ENCODE measurements at regions not wholly inside any gene's neighbourhood (a gene's known extent, or its start where the extent isn't known, plus 50 kb on each side); places are given as distances from the start of the nearest gene placed in this dataset.
A peak's percentile ranks its signal among the peaks of the same experiment; 100 is the strongest.

DNA sequence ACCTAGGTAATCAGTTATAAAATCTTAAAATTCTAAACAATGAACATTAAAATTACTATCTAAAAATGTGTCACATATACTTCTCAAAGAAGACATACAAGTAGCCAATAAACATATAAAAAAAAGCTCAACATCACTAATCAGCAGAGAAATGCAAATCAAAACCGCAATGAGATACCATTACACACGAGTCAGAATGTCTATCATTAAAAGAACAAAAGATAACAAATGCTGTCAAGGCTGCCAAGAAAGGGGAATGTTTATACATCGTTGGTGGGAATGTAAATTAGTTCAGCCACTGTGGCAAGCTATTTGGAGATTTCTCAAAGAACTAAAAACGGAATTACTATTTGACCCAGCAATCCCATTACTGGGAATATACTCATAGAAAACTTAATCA is 310.3 kb upstream of the EDNRB start:
- no peak overlapping the region for H3K27ac ChIP-seq (ENCODE audit: low read depth, low read length, poor library complexity, severe bottlenecking)
- ChIA-PET POLR2A (ENCODE audit: low non-redundant PET) (no interaction called here), CTCF (no interaction called here)
- H3K27me3 ChIP-seq (replicated peaks; ENCODE audit: insufficient read depth, low read depth, low read length, poor library complexity): peaks cover 11% of the 10 kb centered on the region
- no peaks in the 10 kb centered on the region for H3K9me3 ChIP-seq (ENCODE audit: low read depth, low read length, poor library complexity, severe bottlenecking)
- no peak overlapping the region for H3K4me3 ChIP-seq (ENCODE audit: low read depth, low read length, poor library complexity, severe bottlenecking)
- no peaks in the 10 kb centered on the region for H3K36me3 ChIP-seq (ENCODE audit: insufficient read depth, low read length, poor library complexity, severe bottlenecking)
- peak; percentile 37 for DNase-seq (ENCODE audit: low spot score)
- no peaks in the 10 kb centered on the region for H3K4me1 ChIP-seq (ENCODE audit: insufficient read depth, low read length, poor library complexity, severe bottlenecking)
- intact Hi-C loops (cut with micrococcal nuclease; ENCODE audit: unreplicated experiment): no loop called here
- BruUV-seq (replicated peaks): no TSS peak
- no peak for TF ChIP-seq EZH2 (IDR thresholded peaks at IDR 0.05; ENCODE audit: borderline replicate concordance, low read depth, low read length, poor library complexity, severe bottlenecking)
- TF ChIP-seq, protein P1, sequence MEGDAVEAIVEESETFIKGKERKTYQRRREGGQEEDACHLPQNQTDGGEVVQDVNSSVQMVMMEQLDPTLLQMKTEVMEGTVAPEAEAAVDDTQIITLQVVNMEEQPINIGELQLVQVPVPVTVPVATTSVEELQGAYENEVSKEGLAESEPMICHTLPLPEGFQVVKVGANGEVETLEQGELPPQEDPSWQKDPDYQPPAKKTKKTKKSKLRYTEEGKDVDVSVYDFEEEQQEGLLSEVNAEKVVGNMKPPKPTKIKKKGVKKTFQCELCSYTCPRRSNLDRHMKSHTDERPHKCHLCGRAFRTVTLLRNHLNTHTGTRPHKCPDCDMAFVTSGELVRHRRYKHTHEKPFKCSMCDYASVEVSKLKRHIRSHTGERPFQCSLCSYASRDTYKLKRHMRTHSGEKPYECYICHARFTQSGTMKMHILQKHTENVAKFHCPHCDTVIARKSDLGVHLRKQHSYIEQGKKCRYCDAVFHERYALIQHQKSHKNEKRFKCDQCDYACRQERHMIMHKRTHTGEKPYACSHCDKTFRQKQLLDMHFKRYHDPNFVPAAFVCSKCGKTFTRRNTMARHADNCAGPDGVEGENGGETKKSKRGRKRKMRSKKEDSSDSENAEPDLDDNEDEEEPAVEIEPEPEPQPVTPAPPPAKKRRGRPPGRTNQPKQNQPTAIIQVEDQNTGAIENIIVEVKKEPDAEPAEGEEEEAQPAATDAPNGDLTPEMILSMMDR (conservative IDR thresholded peaks at IDR 0.05; ENCODE audit: low read depth, low read length): no peak

DNA sequence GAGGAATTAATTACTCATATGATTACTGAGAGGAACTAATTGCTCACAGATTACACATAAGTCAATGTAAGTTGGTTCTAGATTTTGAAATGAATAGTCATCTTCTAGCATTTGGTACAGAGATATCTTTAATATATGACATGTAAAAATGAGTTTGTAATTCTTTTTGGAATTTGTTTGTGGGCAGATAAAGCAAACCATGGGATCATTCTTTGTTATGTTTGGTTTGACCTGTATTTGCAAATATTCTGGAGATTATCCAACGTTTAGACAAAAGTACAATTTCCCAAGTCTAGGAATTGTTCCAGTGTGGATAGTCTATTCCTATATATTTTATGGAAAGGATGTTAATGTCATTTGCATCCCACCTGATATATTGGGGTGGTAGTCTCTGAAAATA is 309.6 kb upstream of the EDNRB start:
- peaks cover 11% of the 10 kb centered on the region for H3K27me3 ChIP-seq (replicated peaks; ENCODE audit: insufficient read depth, low read depth, low read length, poor library complexity)
- TF ChIP-seq, protein P1 (conservative IDR thresholded peaks at IDR 0.05; ENCODE audit: low read depth, low read length): no peak
- TF ChIP-seq EZH2 (IDR thresholded peaks at IDR 0.05; ENCODE audit: borderline replicate concordance, low read depth, low read length, poor library complexity, severe bottlenecking): no peak
- intact Hi-C loops (cut with micrococcal nuclease; ENCODE audit: unreplicated experiment): no loop called here
- no TSS peak for BruUV-seq (replicated peaks)
- CTCF ChIA-PET: no interaction called here
- no peak overlapping the region for H3K27ac ChIP-seq (ENCODE audit: low read depth, low read length, poor library complexity, severe bottlenecking)
- H3K4me1 ChIP-seq (ENCODE audit: insufficient read depth, low read length, poor library complexity, severe bottlenecking): no peaks in the 10 kb centered on the region
- no peaks in the 10 kb centered on the region for H3K36me3 ChIP-seq (ENCODE audit: insufficient read depth, low read length, poor library complexity, severe bottlenecking)
- POLR2A ChIA-PET (ENCODE audit: low non-redundant PET): no interaction called here
- H3K4me3 ChIP-seq (ENCODE audit: low read depth, low read length, poor library complexity, severe bottlenecking): no peak overlapping the region
- H3K9me3 ChIP-seq (ENCODE audit: low read depth, low read length, poor library complexity, severe bottlenecking): no peaks in the 10 kb centered on the region
- DNase-seq (ENCODE audit: low spot score): no peak

DNA sequence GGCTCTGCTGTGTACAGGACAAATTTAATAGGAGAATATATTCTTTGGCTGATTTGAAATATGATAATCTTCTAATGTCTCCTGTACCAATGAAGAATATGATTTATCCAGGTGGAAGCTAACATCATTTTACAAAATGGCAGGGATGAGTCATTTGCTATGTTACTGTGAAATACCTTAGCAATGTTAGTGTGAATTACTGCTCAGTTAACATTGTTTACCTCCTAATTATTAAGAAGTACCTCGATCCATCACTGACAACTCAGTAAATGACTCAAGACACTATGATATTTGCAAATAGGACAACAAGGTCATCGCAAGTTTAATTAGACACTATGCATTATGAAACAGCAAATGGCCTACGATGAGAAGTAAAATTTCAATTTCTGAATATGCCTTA is 309.1 kb upstream of the EDNRB start:
- no peak for DNase-seq (ENCODE audit: low spot score)
- intact Hi-C loops (cut with micrococcal nuclease; ENCODE audit: unreplicated experiment): no loop called here
- ChIA-PET POLR2A (ENCODE audit: low non-redundant PET) (no interaction called here), CTCF (no interaction called here)
- Histone ChIP-seq H3K4me3 (ENCODE audit: low read depth, low read length, poor library complexity, severe bottlenecking) (no peak overlapping the region), H3K9me3 (ENCODE audit: low read depth, low read length, poor library complexity, severe bottlenecking) (no peaks in the 10 kb centered on the region), H3K27me3 (replicated peaks; ENCODE audit: insufficient read depth, low read depth, low read length, poor library complexity) (peaks cover 8% of the 10 kb centered on the region), H3K4me1 (ENCODE audit: insufficient read depth, low read length, poor library complexity, severe bottlenecking) (no peaks in the 10 kb centered on the region), H3K27ac (ENCODE audit: low read depth, low read length, poor library complexity, severe bottlenecking) (no peak overlapping the region), H3K36me3 (ENCODE audit: insufficient read depth, low read length, poor library complexity, severe bottlenecking) (no peaks in the 10 kb centered on the region)
- TF ChIP-seq, protein P1 (conservative IDR thresholded peaks at IDR 0.05; ENCODE audit: low read depth, low read length): no peak
- no peak for TF ChIP-seq EZH2 (IDR thresholded peaks at IDR 0.05; ENCODE audit: borderline replicate concordance, low read depth, low read length, poor library complexity, severe bottlenecking)
- BruUV-seq (replicated peaks): no TSS peak
